Brain microvascular endothelial cell (primary cell): ENCODE measurements at regions not wholly inside any gene's neighbourhood (a gene's known extent, or its start where the extent isn't known, plus 50 kb on each side); places are given as distances from the start of the nearest gene placed in this dataset.

Source experiments
- DNase-seq: peaks from one replicate; pipeline ENCODE4 v3.0.0-alpha.2; 2020
- H3K27ac ChIP-seq: fragments of 250-450 bp; sonication (Bioruptor Pico); 2 replicates; pipeline ENCODE4 v1.5.1; 2020; ENCODE audit warnings: mild to moderate bottlenecking, moderate library complexity
- H3K27me3 ChIP-seq: fragments of 250-450 bp; sonication (Bioruptor Pico); replicated peaks from 2 replicates; pipeline ENCODE4 v1.5.1; 2020; ENCODE audit warnings: mild to moderate bottlenecking
- H3K36me3 ChIP-seq: fragments of 250-450 bp; sonication (Bioruptor Pico); replicated peaks from 2 replicates; pipeline ENCODE4 v1.5.1; 2020; ENCODE audit warnings: mild to moderate bottlenecking
- H3K4me3 ChIP-seq: 2 replicates; pipeline ENCODE4 v1.5.1; 2011; ENCODE audit warnings: low read depth, mild to moderate bottlenecking, control low read depth, low read length, moderate library complexity
- in situ Hi-C: cut with HindIII; loops from 2 replicates; pipeline ENCODE4 v1.10.0; 2017; ENCODE audit warnings: low sequenced_read_pairs, low pct_ligation_motif_present
- TF ChIP-seq, protein P1 (sequence below): IDR thresholded peaks from 2 replicates; pipeline ENCODE4 v1.5.1; 2011; ENCODE audit warnings: low read depth, mild to moderate bottlenecking, moderate library complexity, low read length, control low read depth, inconsistent platforms; ENCODE audit errors: missing control alignments

DNA sequence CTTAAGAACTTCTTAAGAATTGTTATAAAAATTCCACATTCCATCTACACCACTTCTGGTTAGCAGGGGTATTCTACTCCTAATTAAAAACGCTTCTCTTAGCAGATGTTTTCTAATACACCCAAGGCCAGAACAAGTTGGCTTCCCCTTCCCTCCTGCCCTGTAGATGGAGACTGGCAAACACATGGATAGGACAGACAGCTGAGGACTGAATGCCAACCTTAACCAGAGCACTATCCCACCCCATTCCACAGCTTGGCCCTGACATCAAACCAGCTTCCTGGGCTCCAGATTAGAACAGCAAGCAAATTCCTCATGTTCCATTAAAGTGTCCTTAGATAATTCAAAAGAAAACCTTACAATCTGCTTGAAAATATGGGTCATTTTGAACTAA, 56.6 kb upstream of the IL6 start:
- DNase-seq, result no peak
- in situ Hi-C loops, result no loop called here

DNA sequence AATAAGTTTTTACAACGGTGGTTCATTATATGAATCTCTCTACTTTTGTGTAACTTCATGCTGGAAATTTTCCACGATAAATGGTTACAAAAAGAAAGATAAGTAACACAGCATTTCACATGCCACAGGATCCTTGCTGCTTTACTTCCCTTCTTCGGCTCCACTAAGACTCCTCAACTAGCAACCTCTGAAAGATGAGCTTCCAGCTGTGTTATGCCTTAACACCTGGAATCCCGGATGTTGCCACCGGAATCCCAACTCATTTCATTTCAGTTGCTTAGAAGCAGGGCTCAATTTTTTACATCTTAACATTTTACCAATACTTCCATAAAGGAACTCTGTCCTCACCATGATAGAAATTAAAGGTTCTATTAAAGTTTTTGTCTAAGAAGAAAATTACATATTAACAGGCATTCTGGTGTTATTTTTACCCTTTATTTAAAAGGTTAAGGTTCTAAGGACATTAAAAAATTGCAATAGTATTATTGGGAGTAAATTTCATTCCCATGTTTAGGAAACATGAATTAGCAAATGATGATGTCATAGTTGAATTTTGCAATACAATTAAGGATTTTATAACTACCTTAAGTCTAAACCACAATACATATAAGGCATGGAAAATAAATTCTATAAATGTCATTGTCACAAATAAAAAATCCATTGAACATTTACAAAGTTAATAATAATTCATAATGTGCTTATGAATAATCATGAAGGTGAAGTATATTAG, 57.1 kb upstream of the IL6 start:
- Histone ChIP-seq H3K27ac (no peak overlapping the region), H3K27me3 (no peaks in the 10 kb centered on the region), H3K36me3 (no peaks in the 10 kb centered on the region), H3K4me3 (no peak overlapping the region)
- in situ Hi-C loops, result no loop called here
- TF ChIP-seq, protein P1, sequence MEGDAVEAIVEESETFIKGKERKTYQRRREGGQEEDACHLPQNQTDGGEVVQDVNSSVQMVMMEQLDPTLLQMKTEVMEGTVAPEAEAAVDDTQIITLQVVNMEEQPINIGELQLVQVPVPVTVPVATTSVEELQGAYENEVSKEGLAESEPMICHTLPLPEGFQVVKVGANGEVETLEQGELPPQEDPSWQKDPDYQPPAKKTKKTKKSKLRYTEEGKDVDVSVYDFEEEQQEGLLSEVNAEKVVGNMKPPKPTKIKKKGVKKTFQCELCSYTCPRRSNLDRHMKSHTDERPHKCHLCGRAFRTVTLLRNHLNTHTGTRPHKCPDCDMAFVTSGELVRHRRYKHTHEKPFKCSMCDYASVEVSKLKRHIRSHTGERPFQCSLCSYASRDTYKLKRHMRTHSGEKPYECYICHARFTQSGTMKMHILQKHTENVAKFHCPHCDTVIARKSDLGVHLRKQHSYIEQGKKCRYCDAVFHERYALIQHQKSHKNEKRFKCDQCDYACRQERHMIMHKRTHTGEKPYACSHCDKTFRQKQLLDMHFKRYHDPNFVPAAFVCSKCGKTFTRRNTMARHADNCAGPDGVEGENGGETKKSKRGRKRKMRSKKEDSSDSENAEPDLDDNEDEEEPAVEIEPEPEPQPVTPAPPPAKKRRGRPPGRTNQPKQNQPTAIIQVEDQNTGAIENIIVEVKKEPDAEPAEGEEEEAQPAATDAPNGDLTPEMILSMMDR, result no peak
- no peak for DNase-seq

More for the DNA sequence above, 56.6 kb upstream of the IL6 start:
- Histone ChIP-seq H3K27ac (no peak overlapping the region), H3K36me3 (no peaks in the 10 kb centered on the region), H3K27me3 (no peaks in the 10 kb centered on the region), H3K4me3 (no peak overlapping the region)
- TF ChIP-seq, protein P1, result no peak

DNA sequence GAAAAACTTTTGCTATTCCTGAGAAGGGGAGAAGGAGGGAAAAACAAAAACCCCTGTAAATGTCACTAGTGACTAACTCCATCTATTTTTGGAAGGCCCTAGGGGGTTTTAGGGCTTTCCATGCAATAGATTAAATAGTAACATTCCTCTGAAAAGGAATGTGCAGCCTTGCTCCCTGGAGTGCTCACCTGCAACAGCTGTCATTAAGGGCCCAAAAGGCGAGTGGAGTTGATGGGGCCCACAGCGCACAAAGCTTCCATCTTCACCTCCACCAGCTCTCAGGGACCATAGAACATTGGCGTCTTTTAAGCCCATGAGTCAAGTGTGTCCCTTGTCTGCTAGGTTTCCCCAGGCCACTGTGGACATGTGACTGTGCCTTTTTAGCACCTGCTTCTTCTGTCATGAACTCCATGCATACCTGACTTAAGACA, 58.0 kb upstream of the IL6 start:
- in situ Hi-C loops, result no loop called here
- no peak for DNase-seq
- TF ChIP-seq, protein P1, result no peak
- no peak overlapping the region for H3K4me3 ChIP-seq
- no peak overlapping the region for H3K27ac ChIP-seq
- H3K36me3 ChIP-seq, result no peaks in the 10 kb centered on the region
- no peaks in the 10 kb centered on the region for H3K27me3 ChIP-seq

DNA sequence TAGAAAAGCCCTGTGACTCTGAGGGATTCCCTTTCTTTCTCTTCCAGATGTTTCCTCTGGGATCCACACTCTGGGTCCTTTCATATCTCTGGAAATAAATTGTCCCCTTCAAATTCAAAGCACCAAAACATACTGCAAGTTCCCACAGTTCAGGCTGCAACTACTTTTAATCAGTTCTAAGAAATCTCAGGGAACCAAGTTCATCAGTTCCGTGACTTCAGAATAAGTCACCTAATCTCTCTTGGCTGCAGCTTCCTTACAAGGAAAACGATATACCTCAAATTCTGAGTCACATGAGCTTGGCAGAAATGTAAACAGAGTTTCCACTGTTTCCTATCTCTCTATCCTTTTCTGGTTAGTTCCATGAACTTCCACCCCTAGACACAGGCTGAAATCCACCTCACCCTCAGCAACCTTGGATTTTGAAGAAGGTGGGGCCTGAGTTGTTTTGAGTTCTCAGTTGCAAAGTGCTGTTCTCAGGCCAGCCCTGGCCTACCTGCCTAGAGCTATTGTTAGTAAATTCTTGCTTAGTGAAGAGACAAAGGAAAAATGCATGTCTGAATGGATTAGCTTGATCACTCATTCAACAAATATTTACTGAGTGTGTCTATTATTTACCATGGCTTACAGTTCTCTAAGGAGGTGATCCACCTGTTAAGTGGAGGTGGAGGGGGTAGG, 59.3 kb upstream of the IL6 start:
- Histone ChIP-seq H3K36me3 (no peaks in the 10 kb centered on the region), H3K27me3 (no peaks in the 10 kb centered on the region), H3K4me3 (no peak overlapping the region), H3K27ac (peak overlapping the region; percentile 85)
- TF ChIP-seq, protein P1, result no peak
- DNase-seq, result peak; percentile 66
- in situ Hi-C loops, result no loop called here

DNA sequence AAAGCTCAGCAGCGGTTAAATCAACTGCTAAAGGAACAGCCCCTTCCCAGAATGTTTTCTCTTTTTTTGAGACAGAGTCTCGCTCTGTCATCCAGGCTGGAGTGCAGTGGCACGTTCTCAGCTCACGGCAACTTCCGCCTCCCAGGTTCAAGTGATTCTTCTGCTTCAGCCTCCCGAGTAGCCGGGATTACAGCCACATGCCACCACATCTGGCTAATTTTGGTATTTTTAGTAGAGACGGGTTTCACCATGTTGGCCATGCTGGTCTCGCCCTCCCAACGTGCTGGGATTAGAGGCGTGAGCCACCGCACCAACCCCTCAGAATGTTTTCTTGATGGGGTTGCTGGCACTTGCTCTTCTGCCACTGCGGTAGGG, 59.8 kb upstream of the IL6 start:
- TF ChIP-seq, protein P1, result no peak
- Histone ChIP-seq H3K27ac (peak overlapping the region; percentile 85), H3K4me3 (no peak overlapping the region), H3K36me3 (no peaks in the 10 kb centered on the region), H3K27me3 (no peaks in the 10 kb centered on the region)
- in situ Hi-C loops, result no loop called here
- no peak for DNase-seq
